ENCODE measurements at regions not wholly inside any gene's neighbourhood (a gene's known extent, or its start where the extent isn't known, plus 50 kb on each side); places are given as distances from the start of the nearest gene placed in this dataset.

- TF ChIP-seq POLR2A (IDR thresholded peaks at IDR 0.05), result no peak
- TF ChIP-seq, protein P1, sequence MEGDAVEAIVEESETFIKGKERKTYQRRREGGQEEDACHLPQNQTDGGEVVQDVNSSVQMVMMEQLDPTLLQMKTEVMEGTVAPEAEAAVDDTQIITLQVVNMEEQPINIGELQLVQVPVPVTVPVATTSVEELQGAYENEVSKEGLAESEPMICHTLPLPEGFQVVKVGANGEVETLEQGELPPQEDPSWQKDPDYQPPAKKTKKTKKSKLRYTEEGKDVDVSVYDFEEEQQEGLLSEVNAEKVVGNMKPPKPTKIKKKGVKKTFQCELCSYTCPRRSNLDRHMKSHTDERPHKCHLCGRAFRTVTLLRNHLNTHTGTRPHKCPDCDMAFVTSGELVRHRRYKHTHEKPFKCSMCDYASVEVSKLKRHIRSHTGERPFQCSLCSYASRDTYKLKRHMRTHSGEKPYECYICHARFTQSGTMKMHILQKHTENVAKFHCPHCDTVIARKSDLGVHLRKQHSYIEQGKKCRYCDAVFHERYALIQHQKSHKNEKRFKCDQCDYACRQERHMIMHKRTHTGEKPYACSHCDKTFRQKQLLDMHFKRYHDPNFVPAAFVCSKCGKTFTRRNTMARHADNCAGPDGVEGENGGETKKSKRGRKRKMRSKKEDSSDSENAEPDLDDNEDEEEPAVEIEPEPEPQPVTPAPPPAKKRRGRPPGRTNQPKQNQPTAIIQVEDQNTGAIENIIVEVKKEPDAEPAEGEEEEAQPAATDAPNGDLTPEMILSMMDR (IDR thresholded peaks at IDR 0.05), result no peak
- no peak for TF ChIP-seq POLR2AphosphoS5 (IDR thresholded peaks at IDR 0.05)
Observed at GRCh38 chr4:156223985-156224384, 270.3 kb upstream of the CTSO start.

All from suprapubic skin (tissue), 4 donors.